Liver (tissue), 8 donors: ENCODE measurements at regions not wholly inside any gene's neighbourhood (a gene's known extent, or its start where the extent isn't known, plus 50 kb on each side); places are given as distances from the start of the nearest gene placed in this dataset.

Experiments
- DNase-seq: peaks from one replicate; pipeline ENCODE4 v3.0.0-alpha.2; 2017; ENCODE audit warnings: low spot score
- H3K27ac ChIP-seq, 2 donors: one replicate each; pipeline ENCODE4 v1.7.0; 2013; ENCODE audit warnings: inconsistent platforms in 2 of 2, low read length in 2 of 2, control low read depth in 1 of 2, low read depth in 1 of 2, mild to moderate bottlenecking in 1 of 2
- H3K27me3 ChIP-seq, 4 donors: one replicate each; pipeline versions ENCODE4 v1.6.1 to v1.7.0; 2013; ENCODE audit warnings: low read length in 3 of 4, inconsistent platforms in 1 of 4, mild to moderate bottlenecking in 1 of 4, moderate library complexity in 1 of 4; ENCODE audit not compliant: control insufficient read depth in 4 of 4, insufficient read depth in 4 of 4
- H3K36me3 ChIP-seq, 4 donors: one replicate each; pipeline versions ENCODE4 v1.6.1 to v1.7.0; 2013; ENCODE audit warnings: low read length in 3 of 4, mild to moderate bottlenecking in 3 of 4, low read depth in 1 of 4, moderate library complexity in 1 of 4; ENCODE audit not compliant: control insufficient read depth in 4 of 4, insufficient read depth in 3 of 4
- H3K4me1 ChIP-seq, 4 donors: one replicate each; pipeline versions ENCODE4 v1.6.1 to v1.7.0; 2013; ENCODE audit warnings: low read length in 3 of 4, mild to moderate bottlenecking in 3 of 4, moderate library complexity in 1 of 4; ENCODE audit not compliant: control insufficient read depth in 4 of 4, insufficient read depth in 4 of 4
- H3K4me3 ChIP-seq, 3 donors: one replicate each; pipeline versions ENCODE4 v1.6.1 to v1.7.0; 2013; ENCODE audit warnings: low read length in 3 of 3, control low read depth in 1 of 3, low read depth in 1 of 3, mild to moderate bottlenecking in 1 of 3
- H3K9ac ChIP-seq, 2 donors: one replicate each; pipeline ENCODE4 v1.7.0; 2013; ENCODE audit warnings: low read length in 2 of 2, mild to moderate bottlenecking in 2 of 2, moderate library complexity in 2 of 2, control low read depth in 1 of 2, low read depth in 1 of 2
- H3K9me3 ChIP-seq, 4 donors: one replicate each; pipeline versions ENCODE4 v1.6.1 to v1.7.0; 2013; ENCODE audit warnings: low read length in 3 of 4; ENCODE audit not compliant: control insufficient read depth in 4 of 4
- ATF3 ChIP-seq: IDR thresholded peaks from 2 replicates; pipeline ENCODE4 v1.6.1; 2016; ENCODE audit warnings: antibody characterized with exemption
- CTCF ChIP-seq: fragments of 150-350 bp; IDR thresholded peaks from 2 replicates; pipeline ENCODE4 v1.5.1; 2017; ENCODE audit warnings: improper control_type of control experiment, low read depth, low read length; ENCODE audit not compliant: missing input control
- EGR1 ChIP-seq, 2 donors: IDR thresholded peaks; 2 replicates each; pipeline ENCODE4 v1.6.1; 2016 to 2018; ENCODE audit warnings: antibody characterized with exemption in 2 of 2, low read depth in 2 of 2
- FOXA1 ChIP-seq: IDR thresholded peaks from 2 replicates; pipeline ENCODE4 v1.6.1; 2016; ENCODE audit warnings: antibody characterized with exemption
- FOXA2 ChIP-seq: IDR thresholded peaks from 2 replicates; pipeline ENCODE4 v1.6.1; 2016; ENCODE audit warnings: antibody characterized with exemption
- GABPA ChIP-seq, 2 donors: IDR thresholded peaks in 1 of 2; conservative IDR thresholded peaks in 1 of 2; 2 replicates each; pipeline ENCODE4 v1.6.1; 2016; ENCODE audit warnings: antibody characterized with exemption in 2 of 2, mild to moderate bottlenecking in 1 of 2, moderate library complexity in 1 of 2
- HNF4A ChIP-seq, 2 donors: conservative IDR thresholded peaks; 2 replicates each; pipeline ENCODE4 v1.6.1; 2016; ENCODE audit warnings: antibody characterized with exemption in 2 of 2, mild to moderate bottlenecking in 2 of 2
- HNF4G ChIP-seq: IDR thresholded peaks from 2 replicates; pipeline ENCODE4 v1.6.1; 2016; ENCODE audit warnings: antibody characterized with exemption
- JUND ChIP-seq, 2 donors: IDR thresholded peaks; 2 replicates each; pipeline ENCODE4 v1.6.1; 2016; ENCODE audit warnings: antibody characterized with exemption in 2 of 2
- MAX ChIP-seq: IDR thresholded peaks from 2 replicates; pipeline ENCODE4 v1.6.1; 2016; ENCODE audit warnings: antibody characterized with exemption
- NR2F2 ChIP-seq: IDR thresholded peaks from 2 replicates; pipeline ENCODE4 v1.6.1; 2016; ENCODE audit warnings: antibody characterized with exemption
- RAD21 ChIP-seq, 2 donors: IDR thresholded peaks; 2 replicates each; pipeline ENCODE4 v1.6.1; 2016; ENCODE audit warnings: antibody characterized with exemption in 2 of 2, mild to moderate bottlenecking in 2 of 2
- REST ChIP-seq: IDR thresholded peaks from 2 replicates; pipeline ENCODE4 v1.6.1; 2016; ENCODE audit warnings: antibody characterized with exemption, mild to moderate bottlenecking
- RXRA ChIP-seq, 2 donors: IDR thresholded peaks; 2 replicates each; pipeline ENCODE4 v1.6.1; 2017 to 2018; ENCODE audit warnings: antibody characterized with exemption in 2 of 2, mild to moderate bottlenecking in 1 of 2
- SP1 ChIP-seq: IDR thresholded peaks from 2 replicates; pipeline ENCODE4 v1.6.1; 2018; ENCODE audit warnings: antibody characterized with exemption, mild to moderate bottlenecking
- TAF1 ChIP-seq: conservative IDR thresholded peaks from 2 replicates; pipeline ENCODE4 v1.6.1; 2016; ENCODE audit warnings: antibody characterized with exemption, mild to moderate bottlenecking
- YY1 ChIP-seq: IDR thresholded peaks from 2 replicates; pipeline ENCODE4 v1.6.1; 2016; ENCODE audit warnings: antibody characterized with exemption, mild to moderate bottlenecking
- ZBTB33 ChIP-seq: IDR thresholded peaks from 2 replicates; pipeline ENCODE4 v1.6.1; 2016; ENCODE audit warnings: antibody characterized with exemption
- WGBS: extraction: QIAGEN DNeasy Blood & Tissue Kit; methylation state at CpG from one replicate; pipeline ENCODE4 v1.1.7; 2013; 5-methylcytosine and 5-hydroxymethylcytosine counted together
- donor health status: healthy.
- donor health status: healthy.
- donor health status: healthy.
- donor health status: healthy.
- donor health status: healthy.

GRCh38 chr3:35849496-35849895 lies 210.2 kb downstream of the ARPP21 start:
- WGBS: 87% methylated on average over 4 of the region's 4 CpGs
- no peak for TF ChIP-seq FOXA2
- TF ChIP-seq FOXA1: no peak
- no peak for TF ChIP-seq RXRA (IDR thresholded peaks at IDR 0.05)
- no peak for TF ChIP-seq GABPA (IDR thresholded peaks at IDR 0.05 in 1 of 2, conservative IDR thresholded peaks at IDR 0.05 in 1 of 2)
- no peak for TF ChIP-seq JUND (IDR thresholded peaks at IDR 0.05)
- TF ChIP-seq NR2F2: no peak
- no peak for TF ChIP-seq ZBTB33
- no peak for TF ChIP-seq ATF3
- TF ChIP-seq HNF4G: no peak
- no peak for TF ChIP-seq EGR1 (IDR thresholded peaks at IDR 0.05; ENCODE audit: low read depth in 2 of 2)
- TF ChIP-seq SP1: no peak
- no peak for TF ChIP-seq RAD21 (IDR thresholded peaks at IDR 0.05)
- no peak for TF ChIP-seq MAX
- no peak for TF ChIP-seq YY1
- no peak for TF ChIP-seq TAF1
- TF ChIP-seq CTCF: no peak
- TF ChIP-seq REST: no peak
- TF ChIP-seq HNF4A (conservative IDR thresholded peaks at IDR 0.05): no peak

GRCh38 chr3:35849963-35850362 lies 210.6 kb downstream of the ARPP21 start:
- no peak for TF ChIP-seq HNF4G
- no peak overlapping the region for H3K4me3 ChIP-seq
- no peak overlapping the region for H3K9ac ChIP-seq
- DNase-seq: no peak
- no peaks in the 10 kb centered on the region for H3K36me3 ChIP-seq
- no peaks in the 10 kb centered on the region for H3K4me1 ChIP-seq
- H3K27me3 ChIP-seq: no peaks in the 10 kb centered on the region
- WGBS: 94% methylated on average over 1 of the region's 1 CpG
- no peaks in the 10 kb centered on the region for H3K9me3 ChIP-seq
- no peak overlapping the region for H3K27ac ChIP-seq

More at GRCh38 chr3:35849496-35849895, 210.2 kb downstream of the ARPP21 start:
- H3K9ac ChIP-seq: no peak overlapping the region
- H3K9me3 ChIP-seq: no peaks in the 10 kb centered on the region
- H3K36me3 ChIP-seq: no peaks in the 10 kb centered on the region
- no peaks in the 10 kb centered on the region for H3K4me1 ChIP-seq
- no peak overlapping the region for H3K27ac ChIP-seq
- DNase-seq: no peak
- H3K27me3 ChIP-seq: no peaks in the 10 kb centered on the region
- H3K4me3 ChIP-seq: no peak overlapping the region
